Panc1 (cell line): ENCODE measurements at regions not wholly inside any gene's neighbourhood (a gene's known extent, or its start where the extent isn't known, plus 50 kb on each side); places are given as distances from the start of the nearest gene placed in this dataset.

Experiments used
- ATAC-seq: fragments of 200-7000 bp; cut with Tn5 transposase; 2 replicates; pipeline ENCODE4 v1.9.1; 2020; ENCODE audit warnings: mild to moderate bottlenecking, moderate library complexity
- BruUV-seq: library from RNA; stranded (reverse); fragments of 400-500 nt; replicated peaks from 2 replicates; lab custom pipeline; 2021; lab: Mats Ljungman, UMichigan
- CTCF ChIA-PET: fragments of 300-600 bp; sonication (Branson Sonifier 250); formaldehyde crosslinking; loops from one replicate; lab custom pipeline; 2022; ENCODE audit warnings: antibody characterized with exemption; lab: Charles Lee
- POLR2A ChIA-PET: fragments of 300-600 bp; sonication (Branson Sonifier 250); formaldehyde crosslinking; loops from one replicate; lab custom pipeline; 2022; ENCODE audit warnings: antibody characterized with exemption; lab: Charles Lee
- DNase-seq: peaks from one replicate; pipeline ENCODE4 v3.0.0-alpha.2; 2010; ENCODE audit warnings: low read depth, low spot score
- H3K27ac ChIP-seq: 2 replicates; pipeline ENCODE4 v1.5.1; 2011; ENCODE audit warnings: mild to moderate bottlenecking, low read length, inconsistent platforms
- H3K27me3 ChIP-seq: fragments of 200-500 bp; sonication (Bioruptor generic); 2 replicates; pipeline ENCODE4 v1.6.0; 2014; ENCODE audit warnings: low read length, inconsistent platforms; ENCODE audit not compliant: control insufficient read depth, insufficient read depth
- H3K36me3 ChIP-seq: fragments of 200-500 bp; sonication (Bioruptor generic); 2 replicates; pipeline ENCODE4 v1.5.1; 2014; ENCODE audit warnings: inconsistent platforms, mild to moderate bottlenecking, low read length, moderate library complexity; ENCODE audit not compliant: control insufficient read depth, insufficient read depth
- H3K4me1 ChIP-seq: 2 replicates; pipeline ENCODE4 v1.5.1; 2011; ENCODE audit warnings: inconsistent platforms, mild to moderate bottlenecking, low read length, moderate library complexity; ENCODE audit not compliant: control insufficient read depth, insufficient read depth
- H3K4me3 ChIP-seq, 2 experiments: 2 replicates each; pipeline ENCODE4 v1.5.1; 2011 to 2012; ENCODE audit warnings: low read depth in 2 of 2, low read length in 2 of 2, mild to moderate bottlenecking in 2 of 2, inconsistent platforms in 1 of 2, moderate library complexity in 1 of 2
- H3K9me3 ChIP-seq: fragments of 200-500 bp; sonication (Bioruptor generic); 2 replicates; pipeline ENCODE4 v1.5.1; 2014; ENCODE audit warnings: low read depth, mild to moderate bottlenecking, inconsistent platforms, low read length, moderate library complexity; ENCODE audit not compliant: control insufficient read depth, insufficient read depth
- POLR2AphosphoS5 ChIP-seq: IDR thresholded peaks from 2 replicates; pipeline ENCODE4 v1.6.1; 2012; ENCODE audit warnings: mild to moderate bottlenecking, low read depth, low read length, moderate library complexity
- SIN3A ChIP-seq: IDR thresholded peaks from 2 replicates; pipeline ENCODE4 v1.6.1; 2012; ENCODE audit warnings: low read depth, mild to moderate bottlenecking, low read length, moderate library complexity, borderline replicate concordance; ENCODE audit not compliant: insufficient read depth
- TCF7L2 ChIP-seq: IDR thresholded peaks from 2 replicates; pipeline ENCODE4 v1.6.1; 2011; ENCODE audit warnings: mild to moderate bottlenecking, low read depth, low read length, inconsistent platforms
- in situ Hi-C: cut with HindIII; loops from 2 replicates; pipeline ENCODE4 v1.10.0; 2016; ENCODE audit warnings: low sequenced_read_pairs, low pct_unique_long_range_greater_than_20kb
- intact Hi-C: fragments of 100-400 bp; cut with micrococcal nuclease; formaldehyde crosslinking; loops from one replicate; pipeline ENCODE4 v1.10.0; 2022; ENCODE audit not compliant: unreplicated experiment
- TF ChIP-seq, protein P1 (sequence below), 2 experiments: IDR thresholded peaks; 2 replicates each; pipeline ENCODE4 v1.6.1; 2011 to 2012; ENCODE audit warnings: low read depth in 2 of 2, control low read depth in 1 of 2, low read length in 1 of 2, mild to moderate bottlenecking in 1 of 2, moderate library complexity in 1 of 2; ENCODE audit not compliant: insufficient read depth in 1 of 2
- TF ChIP-seq, protein P2 (sequence below): fragments of 450-650 bp; IDR thresholded peaks from 2 replicates; pipeline ENCODE4 v1.5.1; 2017; ENCODE audit warnings: mild to moderate bottlenecking

DNA sequence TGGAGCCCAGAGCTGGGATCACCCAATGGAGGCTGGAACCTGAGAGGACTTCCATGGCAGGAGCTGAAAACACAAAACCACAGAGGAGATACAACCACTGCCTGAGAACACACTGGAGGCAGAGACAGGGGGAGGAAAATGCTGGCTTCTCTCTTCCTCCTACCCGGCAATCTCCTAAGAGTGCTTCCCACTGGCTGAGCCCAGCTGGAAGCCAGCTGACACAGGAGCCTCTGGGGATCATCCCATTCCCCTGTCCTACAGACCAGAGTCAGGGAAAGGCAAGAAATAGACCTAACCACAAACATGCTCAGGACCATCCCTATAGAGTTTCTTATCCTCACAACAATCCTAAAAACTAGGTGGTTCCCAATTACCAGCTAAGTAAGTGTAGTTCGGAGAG, 112.4 kb upstream of the CDH5 start:
- in situ Hi-C loops, result no loop called here
- no peak overlapping the region for H3K27ac ChIP-seq
- TF ChIP-seq TCF7L2 (no peak), POLR2AphosphoS5 (no peak), SIN3A (no peak)
- TF ChIP-seq, protein P1, sequence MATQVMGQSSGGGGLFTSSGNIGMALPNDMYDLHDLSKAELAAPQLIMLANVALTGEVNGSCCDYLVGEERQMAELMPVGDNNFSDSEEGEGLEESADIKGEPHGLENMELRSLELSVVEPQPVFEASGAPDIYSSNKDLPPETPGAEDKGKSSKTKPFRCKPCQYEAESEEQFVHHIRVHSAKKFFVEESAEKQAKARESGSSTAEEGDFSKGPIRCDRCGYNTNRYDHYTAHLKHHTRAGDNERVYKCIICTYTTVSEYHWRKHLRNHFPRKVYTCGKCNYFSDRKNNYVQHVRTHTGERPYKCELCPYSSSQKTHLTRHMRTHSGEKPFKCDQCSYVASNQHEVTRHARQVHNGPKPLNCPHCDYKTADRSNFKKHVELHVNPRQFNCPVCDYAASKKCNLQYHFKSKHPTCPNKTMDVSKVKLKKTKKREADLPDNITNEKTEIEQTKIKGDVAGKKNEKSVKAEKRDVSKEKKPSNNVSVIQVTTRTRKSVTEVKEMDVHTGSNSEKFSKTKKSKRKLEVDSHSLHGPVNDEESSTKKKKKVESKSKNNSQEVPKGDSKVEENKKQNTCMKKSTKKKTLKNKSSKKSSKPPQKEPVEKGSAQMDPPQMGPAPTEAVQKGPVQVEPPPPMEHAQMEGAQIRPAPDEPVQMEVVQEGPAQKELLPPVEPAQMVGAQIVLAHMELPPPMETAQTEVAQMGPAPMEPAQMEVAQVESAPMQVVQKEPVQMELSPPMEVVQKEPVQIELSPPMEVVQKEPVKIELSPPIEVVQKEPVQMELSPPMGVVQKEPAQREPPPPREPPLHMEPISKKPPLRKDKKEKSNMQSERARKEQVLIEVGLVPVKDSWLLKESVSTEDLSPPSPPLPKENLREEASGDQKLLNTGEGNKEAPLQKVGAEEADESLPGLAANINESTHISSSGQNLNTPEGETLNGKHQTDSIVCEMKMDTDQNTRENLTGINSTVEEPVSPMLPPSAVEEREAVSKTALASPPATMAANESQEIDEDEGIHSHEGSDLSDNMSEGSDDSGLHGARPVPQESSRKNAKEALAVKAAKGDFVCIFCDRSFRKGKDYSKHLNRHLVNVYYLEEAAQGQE (IDR thresholded peaks at IDR 0.05; ENCODE audit: insufficient read depth in 1 of 2, low read depth in 2 of 2, low read length in 1 of 2), result no peak
- TF ChIP-seq, protein P2, sequence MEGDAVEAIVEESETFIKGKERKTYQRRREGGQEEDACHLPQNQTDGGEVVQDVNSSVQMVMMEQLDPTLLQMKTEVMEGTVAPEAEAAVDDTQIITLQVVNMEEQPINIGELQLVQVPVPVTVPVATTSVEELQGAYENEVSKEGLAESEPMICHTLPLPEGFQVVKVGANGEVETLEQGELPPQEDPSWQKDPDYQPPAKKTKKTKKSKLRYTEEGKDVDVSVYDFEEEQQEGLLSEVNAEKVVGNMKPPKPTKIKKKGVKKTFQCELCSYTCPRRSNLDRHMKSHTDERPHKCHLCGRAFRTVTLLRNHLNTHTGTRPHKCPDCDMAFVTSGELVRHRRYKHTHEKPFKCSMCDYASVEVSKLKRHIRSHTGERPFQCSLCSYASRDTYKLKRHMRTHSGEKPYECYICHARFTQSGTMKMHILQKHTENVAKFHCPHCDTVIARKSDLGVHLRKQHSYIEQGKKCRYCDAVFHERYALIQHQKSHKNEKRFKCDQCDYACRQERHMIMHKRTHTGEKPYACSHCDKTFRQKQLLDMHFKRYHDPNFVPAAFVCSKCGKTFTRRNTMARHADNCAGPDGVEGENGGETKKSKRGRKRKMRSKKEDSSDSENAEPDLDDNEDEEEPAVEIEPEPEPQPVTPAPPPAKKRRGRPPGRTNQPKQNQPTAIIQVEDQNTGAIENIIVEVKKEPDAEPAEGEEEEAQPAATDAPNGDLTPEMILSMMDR, result no peak
- H3K27me3 ChIP-seq, result no peaks in the 10 kb centered on the region
- H3K4me3 ChIP-seq, result no peak overlapping the region
- ChIA-PET POLR2A (interaction anchor here (0.6 kb wide), 1 partner anchor 23 kb away, joined by 4 read pairs; no protein-coding TSS in a partner anchor), CTCF (no interaction called here)
- BruUV-seq, result no TSS peak
- H3K9me3 ChIP-seq, result no peaks in the 10 kb centered on the region
- ATAC-seq (no peak), DNase-seq (no peak)
- H3K36me3 ChIP-seq, result no peaks in the 10 kb centered on the region
- no peaks in the 10 kb centered on the region for H3K4me1 ChIP-seq
- intact Hi-C loops, result no loop called here

DNA sequence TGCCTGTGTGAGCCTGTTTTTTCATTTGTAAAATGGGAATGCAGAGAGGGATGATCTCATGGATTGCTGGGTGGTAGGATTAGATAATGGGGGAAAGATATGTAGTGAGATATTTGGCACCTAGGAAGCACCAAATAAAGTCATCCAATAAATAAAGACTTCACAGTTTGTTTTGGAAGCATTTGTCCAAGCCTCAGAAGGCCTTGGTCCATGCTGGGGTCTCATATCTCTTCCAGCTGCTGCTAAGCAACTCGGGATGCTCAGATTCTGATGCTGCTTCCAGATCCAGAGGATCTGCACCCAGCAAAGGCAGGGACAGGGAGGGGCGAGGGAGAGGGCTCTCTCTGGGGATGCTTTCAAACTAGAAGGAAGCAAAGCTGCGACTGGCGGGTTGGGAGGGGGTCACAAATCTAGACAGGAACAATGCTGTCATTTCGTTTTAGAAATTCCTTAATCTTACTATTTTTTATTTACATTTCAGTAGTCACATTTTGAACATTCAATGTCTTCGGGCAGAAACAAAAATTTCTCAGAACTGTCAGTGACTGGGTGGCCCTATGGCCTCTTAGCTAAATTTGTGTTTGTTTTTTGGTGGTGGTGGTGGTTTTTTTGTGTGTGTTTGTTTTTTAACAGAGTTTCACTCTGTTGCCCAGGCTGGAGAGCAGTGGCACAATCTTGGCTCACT, 114.9 kb upstream of the CDH5 start:
- DNase-seq (no peak), ATAC-seq (no peak)
- Histone ChIP-seq H3K9me3 (no peaks in the 10 kb centered on the region), H3K27ac (no peak overlapping the region), H3K27me3 (no peaks in the 10 kb centered on the region), H3K4me1 (no peaks in the 10 kb centered on the region), H3K36me3 (no peaks in the 10 kb centered on the region), H3K4me3 (no peak overlapping the region)
- POLR2A ChIA-PET, result no interaction called here
- CTCF ChIA-PET, result no interaction called here
- in situ Hi-C loops (no loop called here), intact Hi-C loops (no loop called here)
- TF ChIP-seq SIN3A (no peak), POLR2AphosphoS5 (no peak), TCF7L2 (no peak)
- TF ChIP-seq, protein P2, result no peak
- TF ChIP-seq, protein P1 (IDR thresholded peaks at IDR 0.05; ENCODE audit: insufficient read depth in 1 of 2, low read depth in 2 of 2, low read length in 1 of 2), result no peak
- no TSS peak for BruUV-seq
